Stimulated activated CD8-positive, alpha-beta memory T cell treated with anti-CD3 and anti-CD28 coated beads, Interleukin-4, amount 100 ng/mL, for 24 hours (primary cell): ENCODE measurements at regions not wholly inside any gene's neighbourhood (a gene's known extent, or its start where the extent isn't known, plus 50 kb on each side); places are given as distances from the start of the nearest gene placed in this dataset.
"Not testable (repeated sequence)": the region's sequence is repeated elsewhere in the genome, so short reads cannot be mapped to it uniquely, and the experiment has no call there.

ENCODE experiments used
- DNase-seq: peaks from one replicate; pipeline ENCODE4 v3.0.0-alpha.2; 2020; ENCODE audit warnings: low read depth

DNA sequence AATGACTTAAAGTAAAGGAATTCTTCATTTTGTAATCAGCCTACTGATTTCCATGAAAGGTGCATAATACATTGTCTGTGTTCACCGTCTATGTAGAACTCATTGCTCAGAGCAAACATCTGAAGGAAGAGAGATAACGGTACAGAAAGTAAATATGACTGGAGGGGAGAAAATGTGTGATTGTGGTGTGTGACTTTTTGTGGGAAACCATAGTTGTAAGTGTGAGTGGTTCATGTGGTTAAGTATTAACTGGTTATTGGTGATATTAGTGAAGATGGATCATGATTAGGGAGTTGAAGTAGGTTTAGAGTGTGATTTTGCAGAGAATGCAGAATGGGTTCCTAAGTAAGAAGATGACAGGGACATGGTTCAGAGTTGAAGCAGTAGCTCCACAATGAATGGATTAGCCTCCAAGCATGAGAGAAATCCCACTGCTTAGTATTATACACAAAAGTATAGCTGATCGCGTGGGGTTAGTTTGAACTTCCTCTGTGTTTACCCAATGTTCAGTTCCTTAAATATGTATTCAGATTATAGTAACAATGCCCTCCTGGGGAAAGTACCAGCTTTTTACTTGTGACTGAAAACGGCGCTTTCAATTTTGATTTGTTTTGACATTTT, 368.9 kb downstream of the UTRN start:
- no peak for DNase-seq

DNA sequence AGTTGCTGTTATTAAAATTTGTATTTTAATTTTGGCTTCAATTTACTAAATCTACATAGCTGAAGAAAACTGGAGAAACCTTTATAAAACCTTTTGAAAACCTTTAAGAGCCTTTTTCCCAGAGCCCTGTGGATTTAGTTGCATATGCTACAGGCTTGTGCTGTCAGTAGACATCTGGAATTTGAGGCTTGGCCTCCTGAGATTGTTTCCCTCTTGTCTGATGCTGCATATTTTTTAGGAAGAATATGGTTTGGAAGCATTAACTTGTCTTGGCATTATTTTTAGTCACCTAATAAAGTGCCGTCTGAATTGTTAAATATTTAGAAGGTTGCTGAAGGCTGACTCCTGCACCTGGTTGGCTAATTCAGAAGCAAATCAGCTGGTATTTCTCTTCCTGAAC, 369.4 kb downstream of the UTRN start:
- no peak for DNase-seq

- DNase-seq, result no peak
Observed at GRCh38 chr6:144655376-144655775, 370.2 kb downstream of the UTRN start.

DNA sequence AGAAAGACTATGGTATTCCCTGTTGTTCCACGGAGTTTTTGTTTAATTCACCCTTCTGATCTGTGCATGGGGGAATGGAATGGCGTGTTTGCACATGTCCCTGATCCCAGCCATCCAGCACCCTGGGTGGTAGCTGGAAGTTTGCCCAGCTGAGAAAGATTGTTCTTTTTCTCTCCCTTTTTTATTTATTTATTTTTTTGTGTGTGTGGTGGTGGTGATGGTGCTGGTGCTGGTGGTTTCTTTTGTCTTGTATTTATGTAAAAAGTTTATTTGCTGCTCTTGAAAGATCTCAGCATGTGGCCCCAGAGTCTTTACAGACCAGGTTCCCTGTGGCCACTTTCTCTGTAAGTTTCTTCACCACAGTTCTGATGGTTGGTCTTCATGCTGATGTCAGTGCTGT, 372.6 kb downstream of the UTRN start:
- DNase-seq, result no peak

- no peak for DNase-seq
Observed at GRCh38 chr6:144659202-144660182, 374.4 kb downstream of the UTRN start.

- no peak for DNase-seq
Observed at GRCh38 chr6:144660561-144661115, 375.5 kb downstream of the UTRN start.

DNA sequence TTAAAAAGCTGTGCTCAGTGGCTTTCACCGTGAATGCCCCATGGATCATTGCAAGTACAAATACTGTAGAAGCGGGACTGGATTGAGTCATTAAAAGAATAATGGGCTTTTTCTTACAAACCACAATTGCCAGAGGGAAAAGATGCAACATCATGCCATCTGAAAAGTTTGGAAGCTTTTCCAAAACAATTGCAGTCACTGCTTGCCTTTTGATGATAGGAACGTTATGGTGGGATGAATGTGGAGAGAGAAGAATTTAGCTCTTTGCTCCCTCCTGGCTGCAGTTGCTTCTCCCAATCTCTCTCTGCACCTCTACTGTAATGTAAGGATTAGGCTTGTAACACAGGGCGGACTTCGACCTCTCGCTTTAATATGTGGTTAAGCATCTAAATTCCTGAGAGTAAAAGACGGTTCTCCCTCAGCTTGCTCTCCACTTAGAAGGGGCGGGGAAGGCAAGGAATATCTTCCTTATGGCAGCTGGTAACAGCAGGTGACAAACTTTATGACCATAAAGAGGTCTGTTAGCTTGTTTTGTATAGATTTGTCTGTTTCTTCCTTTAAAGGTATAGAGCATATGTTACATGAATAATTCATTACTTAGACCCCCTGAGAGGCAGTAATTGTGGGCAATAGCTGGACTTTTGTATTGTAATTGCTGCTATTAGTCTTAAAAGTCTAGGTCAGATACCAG, 376.1 kb downstream of the UTRN start:
- DNase-seq, result no peak

GRCh38 chr6:144662812-144663365, 377.8 kb downstream of the UTRN start:
- no peak for DNase-seq

GRCh38 chr6:144664281-144664680, 379.1 kb downstream of the UTRN start:
- no peak for DNase-seq

GRCh38 chr6:144664947-144665346, 379.8 kb downstream of the UTRN start:
- DNase-seq, result no peak

- DNase-seq, result no peak
Observed at GRCh38 chr6:144665932-144666450, 380.9 kb downstream of the UTRN start.

DNA sequence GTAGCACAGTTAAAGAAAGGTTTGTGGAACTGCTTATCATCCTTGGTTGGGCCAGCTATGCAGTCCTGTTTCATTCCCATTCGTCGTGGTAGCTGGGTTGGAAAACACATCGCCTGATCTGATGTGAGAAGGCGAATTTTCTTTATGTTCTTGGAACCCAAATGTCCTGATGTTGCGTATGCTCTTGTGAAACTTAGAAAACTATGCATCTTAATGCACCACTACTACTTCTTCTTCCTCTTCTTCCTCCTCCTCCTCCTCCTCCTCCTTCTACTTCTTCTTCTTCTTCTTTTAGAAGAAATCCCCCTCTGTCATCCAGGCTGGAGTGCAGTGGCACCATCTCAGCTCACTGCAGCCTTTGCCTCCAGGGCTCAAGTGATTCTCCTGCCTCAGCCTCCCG, 381.6 kb downstream of the UTRN start:
- DNase-seq, result no peak

GRCh38 chr6:144667532-144668503, 382.7 kb downstream of the UTRN start:
- no peak for DNase-seq

GRCh38 chr6:144670259-144670658, 385.1 kb downstream of the UTRN start:
- DNase-seq, result not testable (repeated sequence)

DNA sequence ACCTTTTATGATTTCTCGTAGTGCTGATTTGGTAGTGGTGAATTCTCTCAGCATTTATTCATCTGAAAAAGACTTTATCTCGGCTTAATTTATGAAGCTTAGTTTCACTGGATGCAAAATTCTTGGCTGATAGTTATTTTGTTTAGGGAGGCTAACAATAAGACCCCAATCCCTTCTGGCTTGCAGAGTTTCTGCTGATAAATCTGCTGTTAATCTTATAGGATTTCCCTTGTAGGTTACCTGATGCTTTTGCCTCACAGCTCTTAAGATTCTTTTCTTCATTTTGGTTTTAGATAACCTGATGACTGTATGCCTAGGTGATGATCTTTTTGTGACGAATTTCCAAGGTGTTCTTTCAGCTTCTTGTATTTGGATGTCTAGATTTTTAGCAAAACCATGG, 388.7 kb downstream of the UTRN start:
- no peak for DNase-seq

GRCh38 chr6:144675231-144675861, 390.2 kb downstream of the UTRN start:
- no peak for DNase-seq

DNA sequence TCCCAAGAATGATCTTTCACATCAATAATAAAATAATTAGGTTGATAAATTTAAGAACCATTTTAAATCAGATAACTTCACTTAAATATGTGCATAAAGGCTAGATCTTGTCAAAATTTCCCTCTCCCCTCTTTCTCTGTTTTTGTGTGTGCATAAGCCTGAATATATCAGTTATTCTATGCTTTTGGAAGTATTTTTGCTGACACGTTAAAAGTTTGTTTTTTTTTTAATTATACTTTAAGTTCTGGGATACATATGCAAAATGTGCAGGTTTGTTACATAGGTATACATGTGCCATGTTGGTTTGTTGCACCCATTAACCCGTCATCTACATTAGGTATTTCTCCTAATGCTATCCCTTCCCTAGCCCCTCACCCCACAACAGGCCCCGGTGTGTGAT, 391.2 kb downstream of the UTRN start:
- not testable (repeated sequence) for DNase-seq

DNA sequence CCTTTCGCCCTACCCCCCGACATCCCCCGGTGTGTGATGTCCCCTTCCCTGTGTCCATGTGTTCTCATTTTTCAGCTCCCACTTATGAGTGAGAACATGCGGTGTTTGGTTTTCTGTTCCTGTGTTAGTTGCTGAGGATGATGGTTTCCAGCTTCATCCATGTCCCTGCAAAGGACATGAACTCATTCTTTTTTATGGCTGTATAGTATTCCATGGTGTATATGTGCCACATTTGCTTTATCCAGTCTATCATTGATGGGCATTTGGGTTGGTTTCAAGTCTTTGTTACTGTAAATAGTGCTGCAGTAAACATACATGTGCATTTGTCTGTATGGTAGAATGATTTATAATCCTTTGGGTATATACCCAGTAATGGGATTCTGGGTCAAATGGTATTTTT, 392.1 kb downstream of the UTRN start:
- not testable (repeated sequence) for DNase-seq

DNA sequence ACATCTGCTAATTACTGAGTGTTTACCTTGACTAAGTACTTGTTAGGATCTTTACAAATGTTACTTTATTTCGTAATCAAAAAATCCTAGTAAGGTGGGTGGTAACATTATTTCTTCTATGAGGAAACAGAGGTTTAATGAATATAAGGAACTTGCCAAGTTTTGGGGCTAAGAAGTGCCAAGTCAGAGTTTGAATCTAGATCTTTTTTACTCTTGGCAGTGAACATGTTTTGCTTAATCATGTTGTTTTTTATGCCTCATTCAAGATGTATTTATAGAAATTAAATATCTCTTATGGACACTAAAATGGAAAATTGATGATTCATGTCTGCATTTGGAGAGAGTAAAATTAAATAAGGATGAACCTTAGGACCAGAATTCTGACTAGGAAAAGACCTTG, 393.7 kb downstream of the UTRN start:
- no peak for DNase-seq

- DNase-seq, result no peak
Observed at GRCh38 chr6:144681334-144681733, 396.2 kb downstream of the UTRN start.
